Left forelimb (tissue), 1 donor: ENCODE measurements at regions not wholly inside any gene's neighbourhood (a gene's known extent, or its start where the extent isn't known, plus 50 kb on each side); places are given as distances from the start of the nearest gene placed in this dataset.

ENCODE experiments used
- DNase-seq: peaks from one replicate; pipeline ENCODE4 v3.0.0-alpha.2; 2018; ENCODE audit warnings: low spot score

DNA sequence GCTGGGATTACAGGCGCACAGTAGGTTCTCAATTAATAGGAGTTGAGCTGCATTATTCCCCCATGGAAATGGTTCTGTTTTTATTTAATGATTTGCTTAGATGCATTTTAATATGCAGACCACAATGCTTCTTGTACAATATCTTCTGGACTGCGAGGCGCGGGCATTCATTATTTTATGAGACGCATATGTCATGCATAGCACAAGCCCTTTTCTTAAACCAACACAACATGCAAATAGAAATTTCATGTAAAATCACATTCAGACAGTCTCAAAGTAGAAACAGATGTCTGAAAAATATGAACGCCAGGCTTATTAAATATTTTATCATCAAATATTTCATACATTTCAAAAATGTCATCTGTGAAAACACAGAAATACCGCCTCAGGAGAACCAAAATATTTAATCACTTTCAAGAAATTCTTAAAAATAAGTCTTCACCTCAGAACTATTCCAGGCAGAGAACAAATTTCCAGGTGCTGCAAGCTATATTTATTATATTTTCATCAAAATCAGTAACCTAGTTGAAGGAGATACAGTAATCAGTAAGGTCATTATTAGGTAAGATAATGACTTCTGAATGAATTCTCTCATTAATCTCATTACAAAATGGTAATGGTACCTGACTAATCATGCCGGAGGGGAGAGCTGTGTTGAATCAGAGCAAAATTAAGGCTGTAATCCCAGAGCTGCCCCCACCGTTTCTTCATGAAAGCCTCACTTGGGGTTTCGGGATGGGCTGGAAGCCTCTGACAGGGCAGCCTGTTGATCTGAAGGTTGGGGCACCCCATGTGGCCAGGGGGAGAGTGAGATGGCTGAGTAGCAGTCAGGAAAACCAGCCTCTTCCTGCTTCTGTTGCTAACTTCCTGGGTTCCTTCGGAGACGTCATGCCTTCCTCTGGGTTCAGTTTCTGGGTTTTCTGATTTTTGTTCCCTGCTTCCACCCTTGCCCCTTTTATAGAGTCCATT, 133.9 kb upstream of the ZNF618 start:
- no peak for DNase-seq

DNA sequence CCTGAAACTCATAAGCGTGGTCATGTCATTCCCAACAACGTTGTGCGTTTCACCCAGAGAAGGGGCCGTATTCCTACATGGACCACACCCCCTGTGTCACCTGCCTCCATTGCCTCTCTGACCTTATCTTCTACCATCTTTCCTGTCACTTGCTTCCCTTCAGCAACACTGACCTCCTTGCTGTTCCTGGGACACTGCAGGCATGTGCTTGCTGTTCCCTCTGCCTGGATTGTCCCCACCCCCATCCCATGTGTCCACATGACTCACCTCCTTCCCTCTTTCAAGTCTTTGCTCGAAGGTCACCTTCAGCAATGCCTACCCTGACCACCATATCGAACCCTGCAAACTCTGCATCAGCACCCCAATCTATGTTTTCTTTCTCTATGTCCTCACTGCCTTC, 133.2 kb upstream of the ZNF618 start:
- no peak for DNase-seq

DNA sequence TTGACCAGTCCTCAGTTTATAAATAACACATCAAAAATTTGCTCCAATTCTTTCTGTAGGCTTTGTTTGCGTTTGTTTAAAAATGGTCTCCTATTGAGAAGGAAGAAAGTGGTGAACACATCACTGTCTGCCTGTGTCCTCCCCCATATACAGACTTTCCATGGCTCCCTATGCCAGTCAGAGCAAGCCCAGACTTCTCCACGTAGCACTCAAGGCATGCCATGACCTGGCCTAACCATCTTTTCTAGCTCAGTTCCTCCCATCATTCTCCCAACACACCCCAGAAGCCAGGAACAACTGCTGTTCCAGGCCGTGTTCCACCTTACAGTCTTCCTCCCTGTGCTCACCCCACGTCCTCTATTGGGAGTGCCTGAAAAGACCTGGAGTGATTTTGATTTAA, 129.6 kb upstream of the ZNF618 start:
- no peak for DNase-seq

DNA sequence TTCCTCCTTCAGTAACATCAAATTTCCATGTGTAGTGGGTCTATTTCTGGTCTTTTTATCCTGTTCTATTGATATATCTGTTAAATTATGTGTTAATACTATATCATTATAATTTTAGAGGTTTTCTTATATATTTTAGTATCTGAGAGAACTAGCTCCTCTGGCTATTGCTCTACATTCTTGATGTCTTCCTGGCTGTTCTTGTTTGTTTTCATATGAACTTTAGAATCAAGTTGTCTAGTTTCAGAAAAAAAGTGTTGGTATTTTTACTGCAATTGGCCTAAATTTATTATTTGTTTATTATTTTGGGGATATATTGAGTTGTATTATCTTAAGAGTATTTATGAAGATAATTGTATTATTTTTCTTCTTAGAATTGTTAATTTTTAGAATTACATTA, 128.0 kb upstream of the ZNF618 start:
- no peak for DNase-seq

DNA sequence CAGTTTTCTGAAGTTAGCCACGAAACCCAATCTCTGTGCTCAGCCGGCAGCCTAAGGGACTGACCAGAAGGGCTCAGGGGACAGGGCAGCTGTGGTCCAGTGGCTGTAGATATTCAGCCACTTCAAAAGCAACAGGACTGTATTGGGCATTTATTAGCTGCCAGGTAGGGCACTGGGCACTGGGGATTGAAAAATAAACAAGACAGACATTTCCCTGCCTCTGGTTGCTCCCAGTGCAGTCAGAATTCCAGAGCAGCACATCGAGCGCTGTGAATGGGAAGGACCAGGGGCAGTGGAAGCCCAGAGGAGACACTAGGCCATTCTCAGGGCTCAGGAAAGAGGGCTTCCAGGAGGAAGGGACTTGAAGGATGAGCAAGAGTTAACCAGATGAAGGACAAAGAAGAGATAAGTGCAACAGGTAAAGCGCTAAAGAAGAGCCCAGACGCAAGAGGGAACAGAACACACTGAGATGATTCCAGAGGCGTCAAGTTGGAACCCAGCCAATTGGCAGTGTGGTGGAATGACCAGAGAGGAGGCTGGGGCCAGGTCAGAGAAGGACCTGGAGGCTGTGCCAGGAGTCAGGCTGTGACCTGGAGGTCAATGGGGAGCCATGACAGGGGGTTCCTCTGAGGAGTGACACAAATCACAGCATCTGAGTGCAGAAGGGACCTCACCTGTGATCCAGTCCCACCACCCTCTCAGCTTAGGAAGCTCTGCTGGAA, 122.5 kb upstream of the ZNF618 start:
- peak; percentile 44 for DNase-seq

DNA sequence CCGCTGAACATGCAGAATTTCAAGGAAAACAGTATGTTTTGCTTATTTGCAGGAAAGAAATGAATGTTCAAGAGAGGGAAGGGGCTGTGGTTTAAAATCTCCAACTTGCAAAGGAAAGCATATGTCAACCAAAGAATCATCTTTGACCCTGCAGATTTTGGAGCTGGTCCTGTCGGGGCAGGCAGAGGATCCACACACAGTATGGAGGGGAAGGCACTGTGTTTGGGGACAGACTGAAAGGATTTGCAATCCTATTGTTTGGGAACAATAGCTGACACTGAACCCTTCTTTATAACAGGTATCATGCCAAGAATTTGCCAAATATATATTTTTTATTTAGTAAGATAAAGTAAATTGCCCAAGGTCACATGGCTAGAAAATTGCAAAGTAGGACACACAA, 121.4 kb upstream of the ZNF618 start:
- peak; percentile 23 for DNase-seq

DNA sequence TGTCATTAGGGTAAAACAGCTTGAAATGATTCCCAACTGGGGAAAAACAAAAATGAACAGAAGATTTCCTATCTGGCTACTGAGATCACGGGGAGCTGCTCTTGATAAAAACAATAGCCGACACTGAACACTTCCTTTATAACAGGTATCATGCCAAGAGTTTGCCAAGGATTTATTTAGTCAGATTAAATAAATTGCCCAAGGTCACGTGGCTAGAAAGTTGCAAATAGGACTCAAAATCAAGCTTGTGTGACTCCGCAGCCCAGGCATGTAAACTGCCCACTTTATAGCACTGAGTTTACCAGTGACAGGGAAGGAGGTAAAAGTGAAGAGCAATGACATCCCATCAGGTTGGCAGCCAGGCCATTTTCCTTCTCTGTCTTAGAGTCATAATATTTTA, 120.7 kb upstream of the ZNF618 start:
- peak; percentile 2 for DNase-seq

DNA sequence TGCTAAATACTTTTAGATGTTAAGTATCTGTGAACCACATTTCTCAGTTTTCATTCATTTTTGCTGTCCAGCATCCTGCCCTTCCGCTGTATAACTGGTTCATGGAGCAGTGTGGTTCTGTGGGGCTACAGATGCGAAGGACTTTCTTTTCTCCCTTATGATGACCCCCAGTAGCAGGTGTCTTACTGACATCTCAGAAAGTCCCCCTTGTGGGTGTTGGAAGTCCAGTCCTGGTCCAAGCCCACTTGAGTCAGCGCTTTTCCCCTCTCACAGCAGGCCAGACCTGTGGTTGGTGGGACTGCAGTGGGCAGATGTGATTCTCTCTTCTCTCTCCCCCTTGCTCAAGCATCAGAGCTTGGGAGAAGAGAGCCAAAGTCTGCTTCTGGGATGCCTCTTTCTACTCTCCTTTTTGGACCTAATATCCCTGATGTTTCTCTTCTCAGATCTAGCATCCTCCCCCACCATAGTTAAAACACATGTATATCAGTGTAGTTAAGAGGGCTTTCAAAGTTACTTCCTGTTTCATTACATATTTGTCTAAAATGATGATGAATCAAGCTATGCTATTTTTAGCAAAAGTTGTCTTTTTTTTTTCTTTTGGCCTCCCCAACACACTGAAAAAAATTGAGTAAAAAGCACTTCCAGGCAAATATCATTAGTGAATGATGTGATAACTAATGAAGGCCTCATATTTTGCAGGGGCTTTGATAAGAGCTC, 119.5 kb upstream of the ZNF618 start:
- peak; percentile 45 for DNase-seq

DNA sequence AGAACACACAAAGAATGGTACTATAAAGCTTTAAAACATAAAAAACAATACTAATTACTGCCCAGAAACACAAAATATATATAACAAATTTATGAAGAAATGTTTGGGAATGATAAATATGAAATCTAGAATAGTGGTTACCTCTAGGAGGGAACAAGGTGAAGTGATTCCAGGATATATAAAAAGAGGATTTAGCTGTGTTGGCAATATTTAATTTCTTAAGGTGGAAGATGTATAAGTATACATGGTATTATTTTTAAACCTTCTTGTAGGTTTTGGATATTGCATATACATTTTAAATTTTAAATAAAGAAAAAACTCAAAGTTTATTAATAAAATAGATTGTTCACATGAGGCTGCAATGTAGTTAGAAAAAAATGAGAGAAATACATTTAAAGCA, 112.7 kb upstream of the ZNF618 start:
- no peak for DNase-seq

DNA sequence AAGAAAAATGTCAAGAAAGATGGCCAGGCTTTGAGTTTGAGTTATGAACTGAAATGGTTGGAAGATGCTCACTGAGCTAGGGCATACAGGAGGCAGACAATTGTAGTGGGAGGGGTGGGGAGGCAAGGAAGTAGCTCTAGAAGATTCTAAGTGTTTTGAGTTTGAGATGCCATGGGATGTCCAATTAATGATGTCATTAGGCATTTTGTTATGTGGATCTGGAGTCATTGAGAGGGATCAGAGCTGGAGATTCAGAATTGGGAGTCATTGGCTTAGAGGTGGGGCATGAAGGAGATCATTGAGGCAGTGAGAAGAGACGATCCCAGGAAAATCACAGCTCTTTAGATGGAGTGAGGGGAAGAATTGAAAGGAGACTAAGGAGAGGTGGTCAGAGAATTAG, 111.5 kb upstream of the ZNF618 start:
- DNase-seq, result peak; percentile 1

DNA sequence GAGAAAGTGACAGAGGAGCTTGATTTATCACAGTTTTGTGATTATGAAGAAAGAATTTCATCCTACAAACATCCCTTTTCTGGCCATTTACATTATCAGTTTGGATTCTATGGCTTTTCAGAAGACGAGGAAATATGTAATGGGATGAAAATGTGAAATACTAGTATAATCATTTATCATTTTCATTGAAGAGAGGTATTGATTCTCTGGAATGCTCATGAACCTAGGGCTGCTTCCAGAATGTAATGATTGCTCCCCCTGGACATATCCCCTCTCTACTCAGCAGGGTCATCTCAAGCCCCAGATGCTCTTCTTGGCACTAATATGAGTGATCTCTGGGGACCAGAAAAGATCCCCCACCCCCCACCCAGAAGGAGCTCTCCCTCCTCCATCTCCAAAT, 106.7 kb upstream of the ZNF618 start:
- no peak for DNase-seq

DNA sequence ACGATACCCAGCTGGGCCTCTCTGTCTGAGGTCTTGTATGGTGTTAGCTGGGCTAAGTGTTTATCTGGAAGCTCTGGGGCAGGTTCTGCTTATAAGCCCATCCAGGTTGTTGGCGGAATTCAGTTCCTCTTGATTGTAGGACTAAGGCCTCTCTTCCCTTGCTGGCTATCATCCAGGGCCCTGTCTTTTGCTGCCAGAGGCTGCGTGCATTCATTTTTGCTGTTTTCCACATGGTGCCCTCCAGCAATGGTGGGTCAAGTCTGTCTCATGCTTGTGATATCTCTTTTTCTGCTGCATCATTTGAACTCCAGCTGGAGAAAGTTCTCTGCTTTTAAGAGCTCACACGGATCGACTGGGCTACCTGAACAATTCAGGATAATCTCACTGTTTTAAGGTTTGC, 105.7 kb upstream of the ZNF618 start:
- peak; percentile 20 for DNase-seq

DNA sequence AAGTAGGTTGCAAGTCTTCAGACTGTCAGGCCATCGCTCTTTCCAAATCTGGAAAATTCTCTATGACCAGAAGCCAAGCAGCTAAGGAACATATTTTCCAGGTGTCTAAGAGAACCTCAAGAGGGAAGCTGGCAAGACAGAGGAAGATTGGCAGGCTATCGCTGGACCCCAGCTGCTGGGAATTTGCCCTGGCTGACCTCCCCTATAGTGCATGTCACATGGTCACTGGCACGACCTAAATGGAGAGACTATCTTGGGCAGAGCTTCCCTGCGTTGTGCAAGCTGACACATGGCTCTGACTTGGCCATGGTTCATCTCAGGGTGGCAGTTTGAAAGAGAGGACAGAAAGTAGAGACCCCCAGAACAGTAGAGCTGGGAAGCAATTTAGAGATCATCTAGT, 104.9 kb upstream of the ZNF618 start:
- peak; percentile 52 for DNase-seq

DNA sequence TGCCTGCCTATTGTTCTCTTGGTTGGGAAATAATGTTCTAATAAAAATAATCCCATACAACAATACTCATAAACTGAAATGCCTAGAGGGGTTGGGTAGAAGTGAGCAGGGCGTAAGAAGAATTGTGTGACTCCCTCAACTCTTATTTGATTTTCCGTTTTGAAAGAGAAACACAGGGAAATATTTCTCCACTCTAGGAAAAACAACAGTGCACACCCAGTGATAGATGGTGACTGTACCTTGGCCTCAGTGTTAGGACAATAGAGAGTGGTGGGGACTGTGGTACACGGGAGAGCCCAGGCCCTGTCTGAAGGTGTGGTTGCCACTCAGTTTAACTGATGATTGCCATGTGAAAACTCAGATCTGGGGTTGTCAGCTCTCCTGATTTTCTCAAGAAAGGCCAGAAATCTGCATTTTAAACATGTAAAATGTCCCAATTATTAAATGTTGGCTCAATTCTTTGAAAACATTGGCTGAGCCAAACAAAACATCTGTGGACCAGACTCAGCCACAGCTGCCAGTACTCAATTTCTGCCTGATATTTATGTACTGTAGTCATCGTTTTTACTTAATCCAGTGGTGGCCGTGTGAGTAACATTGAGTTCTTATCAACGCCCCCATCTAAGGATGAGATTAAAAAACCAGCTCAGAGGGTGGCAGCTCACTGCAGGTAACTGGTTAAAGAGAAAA, 103.8 kb upstream of the ZNF618 start:
- peak; percentile 61 for DNase-seq

DNA sequence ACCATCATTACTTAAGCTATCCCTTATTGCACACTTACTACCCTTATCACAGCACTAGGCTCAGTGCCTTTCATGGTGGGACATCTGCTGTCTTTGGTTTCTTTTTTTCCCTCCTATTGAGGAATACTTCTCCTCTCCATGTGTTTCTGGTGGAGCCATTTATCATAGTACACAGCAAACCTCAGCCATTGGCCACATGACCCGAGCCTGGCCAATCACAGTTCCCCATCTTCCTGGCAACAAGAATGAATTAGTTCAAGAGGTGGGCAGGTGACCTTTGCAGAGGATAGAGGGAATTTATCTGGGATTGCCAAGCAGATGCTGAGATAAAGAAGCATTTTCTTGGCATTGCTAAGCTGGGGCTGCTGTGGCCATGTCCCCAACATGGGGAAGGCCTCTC, 101.1 kb upstream of the ZNF618 start:
- DNase-seq, result no peak

DNA sequence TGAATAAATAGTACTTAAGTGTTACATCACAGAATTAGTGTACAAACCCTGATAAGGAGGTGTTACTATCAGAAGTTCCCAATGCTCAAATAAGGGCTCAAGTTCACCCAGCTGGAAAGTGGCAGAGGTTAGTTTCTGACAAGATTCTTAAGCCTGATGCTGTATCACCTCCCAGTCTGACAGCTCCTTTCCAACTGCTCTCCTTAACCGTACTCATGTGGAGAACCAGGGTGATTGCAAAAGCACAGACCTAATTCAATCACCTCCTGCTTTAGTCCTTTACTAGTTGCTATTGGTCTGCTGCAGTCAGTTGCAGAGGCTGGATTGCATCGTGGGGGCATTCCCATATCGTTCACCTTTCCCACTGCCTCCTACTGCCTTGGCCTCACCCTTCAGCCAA, 100.4 kb upstream of the ZNF618 start:
- DNase-seq, result peak; percentile 54

DNA sequence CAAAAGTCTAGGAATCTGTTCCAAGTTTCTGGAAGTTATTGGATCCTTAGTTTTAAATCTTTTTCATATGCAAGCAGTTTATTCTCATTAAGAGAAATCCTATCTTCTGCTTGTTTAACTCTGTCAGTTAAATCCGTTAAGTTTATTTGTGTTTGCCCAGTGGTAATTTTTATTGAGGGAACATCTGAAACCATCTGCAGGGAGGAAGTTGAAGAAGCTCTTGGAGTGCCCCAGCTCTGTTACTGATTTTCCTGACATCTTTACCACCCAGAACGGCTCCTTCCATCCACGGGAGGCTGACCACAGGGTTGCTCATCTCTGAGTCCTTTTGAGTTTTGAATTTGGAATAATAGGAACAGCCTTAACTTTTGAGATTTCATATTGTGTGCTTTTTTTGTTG, 99.9 kb upstream of the ZNF618 start:
- DNase-seq, result peak; percentile 8

DNA sequence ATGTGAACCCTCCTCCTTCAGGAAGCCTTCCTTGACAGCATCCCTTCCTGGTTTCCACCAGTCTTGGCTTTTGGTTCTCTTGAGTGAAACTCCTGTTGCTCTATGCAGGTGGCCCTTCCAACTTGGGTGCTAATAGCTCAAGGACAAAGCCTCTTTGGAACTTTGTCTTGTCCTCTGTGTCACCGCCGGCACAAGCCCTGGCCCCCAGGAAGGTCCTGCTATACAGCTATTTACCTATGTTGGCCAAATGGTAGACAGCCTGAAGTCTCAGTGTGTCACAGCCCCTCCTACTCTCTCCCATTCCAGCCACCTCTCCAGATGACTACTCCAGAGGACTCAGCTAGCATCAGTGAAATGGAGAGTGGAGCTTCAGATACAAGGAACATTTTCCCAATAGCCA, 94.7 kb upstream of the ZNF618 start:
- DNase-seq, result peak; percentile 34

DNA sequence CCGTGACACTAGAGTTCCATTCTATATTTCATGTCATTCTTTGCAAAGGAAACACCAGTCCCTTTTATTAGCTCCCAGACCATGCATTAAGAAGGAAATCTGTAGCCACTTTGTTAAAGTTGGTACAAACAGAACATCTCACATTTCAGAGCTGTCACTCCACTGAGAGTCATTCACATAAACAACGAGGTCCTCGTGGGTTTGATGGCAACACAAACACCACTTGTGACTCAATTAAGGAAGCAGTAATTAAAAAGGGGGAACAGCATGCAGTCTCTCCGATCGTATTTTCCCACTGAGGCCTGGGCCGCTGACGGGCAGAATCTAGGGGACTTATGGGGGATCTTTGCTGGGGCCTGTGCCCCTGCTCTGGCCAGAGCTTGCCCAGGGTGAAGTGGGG, 94.2 kb upstream of the ZNF618 start:
- DNase-seq, result peak; percentile 45

DNA sequence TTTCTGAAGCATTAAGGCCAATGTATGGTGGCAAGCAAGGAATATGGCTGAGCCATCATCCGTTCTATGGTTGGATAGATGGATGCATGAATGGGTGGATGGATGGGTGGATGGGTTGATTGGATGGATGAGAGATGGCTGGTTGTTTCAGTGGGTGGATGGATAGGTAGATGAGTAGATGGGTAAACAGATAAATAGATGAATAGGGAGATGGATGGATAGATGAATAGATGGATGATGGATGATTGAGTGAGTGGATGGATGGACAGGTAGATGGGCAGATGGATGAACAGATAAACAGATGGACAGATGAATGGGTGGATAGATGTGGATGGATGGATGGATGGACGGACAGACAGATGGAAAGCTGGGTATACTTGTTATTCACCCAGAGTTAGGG, 92.6 kb upstream of the ZNF618 start:
- DNase-seq, result no peak

DNA sequence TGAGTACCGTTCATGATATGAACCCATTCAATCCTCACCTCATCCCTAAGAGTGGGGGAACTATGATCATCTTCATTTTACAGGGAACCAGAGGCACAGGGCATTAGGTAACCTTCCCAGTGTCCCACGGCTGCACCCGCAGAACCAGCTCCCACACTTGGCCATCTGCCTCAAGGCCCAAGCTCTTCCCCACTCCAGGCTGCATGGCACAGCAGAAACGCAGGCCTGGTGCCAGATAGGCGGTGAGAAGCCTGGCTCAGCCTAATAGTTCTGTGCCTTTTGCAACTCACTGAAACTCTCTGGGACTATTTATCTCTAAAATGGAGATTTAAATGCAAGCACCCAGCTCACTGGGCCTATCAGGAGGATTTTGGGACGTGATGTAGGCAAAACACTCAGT, 90.8 kb upstream of the ZNF618 start:
- peak; percentile 28 for DNase-seq

DNA sequence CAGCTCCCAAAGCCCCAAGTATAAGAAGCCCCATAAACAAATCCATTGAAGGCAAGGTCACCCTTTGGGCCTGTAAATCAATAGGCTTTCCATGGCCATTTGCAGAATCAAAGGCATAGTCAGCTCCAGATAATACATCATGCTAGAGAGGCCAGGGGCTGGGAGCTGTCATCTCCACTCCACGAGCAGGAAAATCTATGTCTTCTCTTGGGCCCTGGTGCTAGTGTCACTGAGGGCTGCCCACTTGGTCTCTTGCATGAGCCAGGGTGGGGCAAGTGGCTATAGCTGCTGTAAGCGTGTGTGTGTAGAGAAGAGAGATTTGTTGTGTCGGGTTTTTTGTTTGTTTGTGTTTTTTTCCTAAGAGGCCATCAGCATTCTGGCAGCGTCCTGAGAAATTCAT, 90.0 kb upstream of the ZNF618 start:
- peak; percentile 6 for DNase-seq
